ENCODE measurements at regions not wholly inside any gene's neighbourhood (a gene's known extent, or its start where the extent isn't known, plus 50 kb on each side); places are given as distances from the start of the nearest gene placed in this dataset.

DNA sequence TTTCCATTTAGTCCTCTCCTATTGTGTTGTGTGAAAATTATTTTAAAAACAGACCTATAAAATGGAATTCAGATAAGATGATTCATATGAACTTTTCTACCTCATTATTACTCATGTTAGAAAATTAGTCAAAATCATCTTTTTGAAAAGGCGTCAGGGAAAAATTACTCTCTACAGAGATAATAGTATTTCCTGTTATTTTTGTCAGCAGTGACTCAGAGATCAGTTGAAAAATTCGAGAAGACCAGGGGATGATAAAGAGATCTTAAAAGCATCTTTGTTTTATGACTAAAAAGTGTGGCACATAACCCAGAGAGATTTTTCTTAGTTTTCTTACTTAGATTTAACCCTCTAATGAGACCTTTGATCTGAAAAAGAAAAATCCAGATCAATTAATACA is 157.9 kb upstream of the CARD18 start:
- TF ChIP-seq, protein P1, sequence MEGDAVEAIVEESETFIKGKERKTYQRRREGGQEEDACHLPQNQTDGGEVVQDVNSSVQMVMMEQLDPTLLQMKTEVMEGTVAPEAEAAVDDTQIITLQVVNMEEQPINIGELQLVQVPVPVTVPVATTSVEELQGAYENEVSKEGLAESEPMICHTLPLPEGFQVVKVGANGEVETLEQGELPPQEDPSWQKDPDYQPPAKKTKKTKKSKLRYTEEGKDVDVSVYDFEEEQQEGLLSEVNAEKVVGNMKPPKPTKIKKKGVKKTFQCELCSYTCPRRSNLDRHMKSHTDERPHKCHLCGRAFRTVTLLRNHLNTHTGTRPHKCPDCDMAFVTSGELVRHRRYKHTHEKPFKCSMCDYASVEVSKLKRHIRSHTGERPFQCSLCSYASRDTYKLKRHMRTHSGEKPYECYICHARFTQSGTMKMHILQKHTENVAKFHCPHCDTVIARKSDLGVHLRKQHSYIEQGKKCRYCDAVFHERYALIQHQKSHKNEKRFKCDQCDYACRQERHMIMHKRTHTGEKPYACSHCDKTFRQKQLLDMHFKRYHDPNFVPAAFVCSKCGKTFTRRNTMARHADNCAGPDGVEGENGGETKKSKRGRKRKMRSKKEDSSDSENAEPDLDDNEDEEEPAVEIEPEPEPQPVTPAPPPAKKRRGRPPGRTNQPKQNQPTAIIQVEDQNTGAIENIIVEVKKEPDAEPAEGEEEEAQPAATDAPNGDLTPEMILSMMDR (IDR thresholded peaks at IDR 0.05; ENCODE audit: low read depth, low read length), result no peak
- TF ChIP-seq MYC (IDR thresholded peaks at IDR 0.05; ENCODE audit: low read depth, low read length), result no peak
- no peak overlapping the region for H3K4me3 ChIP-seq (ENCODE audit: low read depth, low read length)
- no peak for DNase-seq (ENCODE audit: low read depth)

- DNase-seq (ENCODE audit: low read depth), result no peak
- no peak for TF ChIP-seq MYC (IDR thresholded peaks at IDR 0.05; ENCODE audit: low read depth, low read length)
- TF ChIP-seq POLR2A (IDR thresholded peaks at IDR 0.05; ENCODE audit: extremely low read depth, insufficient read length), result no peak
- H3K4me3 ChIP-seq (ENCODE audit: low read depth, low read length), result no peak overlapping the region
Observed at GRCh38 chr11:105296806-105297205, 157.2 kb upstream of the CARD18 start.

DNA sequence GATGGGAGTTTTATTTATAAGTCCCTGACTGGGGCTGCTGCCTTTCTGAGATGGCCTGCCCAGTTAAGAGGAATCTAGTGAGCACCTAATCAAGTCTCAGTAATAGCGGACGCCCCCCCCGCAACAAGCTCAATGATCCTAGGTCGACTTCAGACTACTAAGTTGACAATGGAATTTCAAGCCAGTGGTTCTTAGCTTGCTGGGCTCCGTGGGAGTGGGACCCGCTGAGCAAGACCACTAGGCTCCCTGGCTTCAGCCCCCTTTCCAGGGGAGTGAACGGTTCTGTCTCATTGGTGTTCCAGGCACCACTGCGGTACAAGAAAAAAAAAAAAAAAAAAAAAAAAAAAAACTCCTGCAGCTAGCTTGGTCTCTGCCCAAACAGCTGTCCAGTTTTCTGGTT is 156.8 kb upstream of the CARD18 start:
- TF ChIP-seq, protein P1 (IDR thresholded peaks at IDR 0.05; ENCODE audit: low read depth, low read length), result no peak
- TF ChIP-seq, protein P2, sequence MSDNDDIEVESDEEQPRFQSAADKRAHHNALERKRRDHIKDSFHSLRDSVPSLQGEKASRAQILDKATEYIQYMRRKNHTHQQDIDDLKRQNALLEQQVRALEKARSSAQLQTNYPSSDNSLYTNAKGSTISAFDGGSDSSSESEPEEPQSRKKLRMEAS (IDR thresholded peaks at IDR 0.05; ENCODE audit: low read depth, low read length), result no peak
- TF ChIP-seq MYC (IDR thresholded peaks at IDR 0.05; ENCODE audit: low read depth, low read length) (no peak), POLR2A (IDR thresholded peaks at IDR 0.05; ENCODE audit: extremely low read depth, insufficient read length) (no peak)
- no peak overlapping the region for H3K4me3 ChIP-seq (ENCODE audit: low read depth, low read length)
- DNase-seq (ENCODE audit: low read depth), result no peak

- no peak overlapping the region for H3K4me3 ChIP-seq (ENCODE audit: low read depth, low read length)
- no peak for DNase-seq (ENCODE audit: low read depth)
- TF ChIP-seq MYC (IDR thresholded peaks at IDR 0.05; ENCODE audit: low read depth, low read length) (no peak), POLR2A (IDR thresholded peaks at IDR 0.05; ENCODE audit: extremely low read depth, insufficient read length) (no peak)
- TF ChIP-seq, protein P2 (IDR thresholded peaks at IDR 0.05; ENCODE audit: low read depth, low read length), result no peak
- TF ChIP-seq, protein P1 (IDR thresholded peaks at IDR 0.05; ENCODE audit: low read depth, low read length), result no peak
Observed at GRCh38 chr11:105282658-105283057, 143.1 kb upstream of the CARD18 start.

GRCh38 chr11:105274631-105275030 is 135.1 kb upstream of the CARD18 start:
- DNase-seq (ENCODE audit: low read depth), result no peak
- H3K4me3 ChIP-seq (ENCODE audit: low read depth, low read length), result no peak overlapping the region
- TF ChIP-seq, protein P1 (IDR thresholded peaks at IDR 0.05; ENCODE audit: low read depth, low read length), result no peak
- TF ChIP-seq, protein P2 (IDR thresholded peaks at IDR 0.05; ENCODE audit: low read depth, low read length), result no peak
- no peak for TF ChIP-seq POLR2A (IDR thresholded peaks at IDR 0.05; ENCODE audit: extremely low read depth, insufficient read length)
- no peak for TF ChIP-seq MYC (IDR thresholded peaks at IDR 0.05; ENCODE audit: low read depth, low read length)

DNA sequence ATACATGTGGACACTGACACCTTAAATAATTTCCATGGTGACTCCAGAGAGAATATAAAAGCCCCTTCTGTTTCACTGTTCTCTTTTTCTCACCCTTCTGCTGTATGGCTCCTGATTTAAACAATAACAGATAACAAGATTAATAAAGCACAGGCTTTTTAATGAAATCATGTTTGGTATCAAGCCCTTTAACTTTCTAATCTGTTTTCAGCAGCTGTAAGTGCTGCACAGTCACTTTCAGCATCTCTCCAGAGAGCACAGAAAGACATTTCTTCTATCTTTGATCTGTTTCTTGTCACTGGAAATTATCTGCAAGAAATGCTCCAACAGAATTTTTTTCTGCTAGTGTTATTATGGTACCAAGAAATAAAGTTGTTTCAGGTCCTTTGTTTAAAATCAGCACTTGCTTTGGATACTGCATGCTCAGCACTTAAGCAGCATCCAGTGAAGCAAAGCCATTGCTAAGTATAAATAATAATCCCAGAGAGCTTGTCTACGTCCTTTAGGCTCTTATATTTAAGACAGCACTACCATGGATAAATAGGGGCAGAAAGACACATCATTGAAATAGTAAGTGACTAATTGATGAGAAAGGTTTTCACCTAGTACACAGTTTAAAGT is 134.2 kb upstream of the CARD18 start:
- no peak overlapping the region for H3K4me3 ChIP-seq (ENCODE audit: low read depth, low read length)
- no peak for DNase-seq (ENCODE audit: low read depth)
- TF ChIP-seq, protein P2 (IDR thresholded peaks at IDR 0.05; ENCODE audit: low read depth, low read length), result no peak
- TF ChIP-seq POLR2A (IDR thresholded peaks at IDR 0.05; ENCODE audit: extremely low read depth, insufficient read length) (no peak), MYC (IDR thresholded peaks at IDR 0.05; ENCODE audit: low read depth, low read length) (no peak)
- TF ChIP-seq, protein P1 (IDR thresholded peaks at IDR 0.05; ENCODE audit: low read depth, low read length), result no peak
